AG04450 (cell line): ENCODE measurements at regions not wholly inside any gene's neighbourhood (a gene's known extent, or its start where the extent isn't known, plus 50 kb on each side); places are given as distances from the start of the nearest gene placed in this dataset.

Source experiments
- CTCF ChIA-PET: fragments of 300-600, 350-600 bp; formaldehyde crosslinking; extraction: SDS; loops from one replicate; lab custom pipeline; 2022; ENCODE audit warnings: antibody characterized with exemption, inconsistent platforms; lab: Charles Lee
- POLR2A ChIA-PET: fragments of 350-600 bp; formaldehyde crosslinking; extraction: SDS; loops from one replicate; lab custom pipeline; 2021; ENCODE audit warnings: antibody characterized with exemption, inconsistent platforms; lab: Yijun Ruan, JAX
- DNase-seq: peaks from one replicate; pipeline ENCODE4 v3.0.0-alpha.2; 2011; ENCODE audit warnings: low read depth, low spot score
- H3K27ac ChIP-seq: one replicate; pipeline ENCODE4 v1.5.1; 2012; ENCODE audit warnings: low read depth, low read length, control low read depth
- H3K27me3 ChIP-seq: one replicate; pipeline ENCODE4 v1.6.0; 2012; ENCODE audit warnings: low read length; ENCODE audit not compliant: control insufficient read depth, insufficient read depth
- H3K4me3 ChIP-seq: 2 replicates; pipeline ENCODE4 v1.5.1; 2011; ENCODE audit warnings: mild to moderate bottlenecking, low read depth, low read length, control low read depth
- H3K9me3 ChIP-seq: 2 replicates; pipeline ENCODE4 v1.5.1; 2012; ENCODE audit warnings: low read length; ENCODE audit not compliant: control insufficient read depth, insufficient read depth
- CTCF ChIP-seq: IDR thresholded peaks from 2 replicates; pipeline ENCODE4 v1.5.1; 2011; ENCODE audit warnings: low read depth, low read length, control low read depth, inconsistent platforms

DNA sequence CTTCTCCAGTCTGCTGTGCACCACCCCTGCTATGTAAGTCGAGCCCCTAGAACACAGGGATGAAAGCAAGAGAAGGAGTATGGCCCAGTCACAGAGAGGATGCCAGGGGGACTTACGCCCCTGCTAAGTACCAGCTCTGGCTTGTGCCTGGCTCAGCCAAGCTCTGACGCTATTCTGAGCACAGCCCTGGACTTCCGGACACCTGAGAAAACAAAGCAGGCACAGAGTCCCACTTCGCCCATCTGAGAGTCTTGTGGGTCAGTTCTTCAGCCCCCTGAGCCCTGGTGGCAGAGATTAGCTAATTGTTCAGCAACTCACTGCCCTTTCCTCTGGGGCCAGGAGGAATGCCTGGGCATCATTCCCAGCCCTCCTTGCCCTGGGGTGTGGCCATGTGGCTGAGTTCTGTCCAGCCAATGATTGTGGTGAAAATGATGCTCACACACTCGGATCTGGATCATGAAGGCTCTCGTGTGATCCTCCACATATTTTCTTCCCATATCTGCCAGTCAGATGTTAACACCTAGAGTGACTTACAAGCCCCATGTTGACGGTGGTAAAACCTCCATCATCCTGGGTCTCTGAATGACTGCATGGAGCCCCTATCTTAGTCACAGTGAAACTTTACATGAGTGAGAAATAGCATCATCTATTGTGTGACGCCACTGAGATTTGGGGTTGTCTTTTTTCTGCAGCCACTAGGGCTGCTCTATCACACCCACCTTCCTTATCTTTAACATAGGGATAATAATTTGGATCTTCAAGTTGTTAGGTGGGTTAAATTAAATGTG, 105.7 kb downstream of the TPRA1 start:
- ChIA-PET CTCF (no interaction called here), POLR2A (no interaction called here)
- Histone ChIP-seq H3K9me3 (no peaks in the 10 kb centered on the region), H3K27me3 (peaks cover 5% of the 10 kb centered on the region), H3K27ac (no peak overlapping the region), H3K4me3 (no peak overlapping the region)
- DNase-seq: no peak
- no peak for TF ChIP-seq CTCF

DNA sequence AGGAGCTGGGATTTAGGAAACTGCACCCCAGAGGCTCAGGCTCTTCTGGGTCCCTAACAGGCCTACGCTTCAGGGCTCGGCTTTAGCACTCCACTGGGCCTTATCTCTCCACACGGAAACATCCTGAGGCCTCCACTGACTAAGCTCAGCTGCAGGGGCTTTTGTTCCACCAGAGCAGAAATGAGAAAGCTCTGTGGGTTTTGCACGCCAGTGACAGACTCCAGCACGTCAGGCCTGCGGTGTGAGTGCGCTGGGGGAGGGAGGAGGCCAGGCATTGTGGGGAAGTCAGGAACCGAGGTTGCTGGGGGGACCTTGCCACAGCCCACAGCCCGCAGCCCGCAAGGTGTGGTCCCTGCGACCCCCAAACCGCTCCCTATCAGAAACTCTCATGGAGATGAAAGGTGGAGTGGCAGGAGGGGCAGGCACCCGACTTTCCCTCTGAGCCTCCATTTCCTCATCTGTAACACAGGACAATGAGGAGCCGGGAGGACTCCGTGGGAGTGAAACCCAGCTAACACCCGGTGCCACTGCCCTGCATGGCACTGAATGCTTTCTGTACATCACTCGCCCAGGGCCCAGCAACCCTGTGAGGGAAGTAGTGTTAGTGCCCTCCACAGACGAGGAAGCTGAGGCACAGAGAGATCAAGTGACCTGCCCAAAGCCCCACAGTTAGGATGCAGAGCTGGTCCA, 106.5 kb downstream of the TPRA1 start:
- ChIA-PET POLR2A (no interaction called here), CTCF (no interaction called here)
- no peak overlapping the region for H3K27ac ChIP-seq
- H3K9me3 ChIP-seq: no peaks in the 10 kb centered on the region
- no peak for DNase-seq
- H3K4me3 ChIP-seq: no peak overlapping the region
- H3K27me3 ChIP-seq: peaks cover 6% of the 10 kb centered on the region
- no peak for TF ChIP-seq CTCF

DNA sequence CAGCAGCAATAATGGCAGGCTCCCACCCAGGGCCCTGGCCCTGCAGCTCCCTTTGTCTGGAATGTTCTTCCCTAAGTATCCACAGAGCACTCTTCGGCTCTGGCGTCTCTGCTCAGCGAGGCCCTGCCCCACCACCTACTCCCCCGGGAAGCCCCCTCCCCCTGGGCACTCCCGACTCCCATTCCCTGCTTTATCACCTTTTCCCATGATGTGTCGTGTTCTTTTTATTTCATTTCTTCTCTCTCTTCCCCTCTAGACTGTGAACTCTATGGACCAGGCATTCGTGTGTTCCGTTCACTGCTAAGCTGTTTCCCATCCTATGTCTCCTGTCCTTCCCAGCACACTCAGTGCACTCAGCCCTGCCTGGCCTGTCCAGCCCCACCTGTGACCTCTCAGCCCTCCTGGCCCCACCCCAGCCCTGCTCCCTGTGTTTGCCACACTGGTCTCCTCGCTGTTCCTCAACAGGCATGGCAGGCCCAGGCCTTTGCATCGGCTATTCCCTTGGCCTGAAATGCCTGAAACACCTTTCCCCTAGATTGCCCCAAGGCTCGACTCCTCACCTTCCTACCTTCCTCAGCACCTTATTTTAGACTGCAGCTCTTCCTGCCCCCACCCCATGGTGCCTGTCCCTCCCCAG, 107.4 kb downstream of the TPRA1 start:
- no peak for TF ChIP-seq CTCF
- peaks cover 8% of the 10 kb centered on the region for H3K27me3 ChIP-seq
- no peaks in the 10 kb centered on the region for H3K9me3 ChIP-seq
- no peak overlapping the region for H3K4me3 ChIP-seq
- CTCF ChIA-PET: no interaction called here
- DNase-seq: no peak
- H3K27ac ChIP-seq: no peak overlapping the region
- POLR2A ChIA-PET: no interaction called here

DNA sequence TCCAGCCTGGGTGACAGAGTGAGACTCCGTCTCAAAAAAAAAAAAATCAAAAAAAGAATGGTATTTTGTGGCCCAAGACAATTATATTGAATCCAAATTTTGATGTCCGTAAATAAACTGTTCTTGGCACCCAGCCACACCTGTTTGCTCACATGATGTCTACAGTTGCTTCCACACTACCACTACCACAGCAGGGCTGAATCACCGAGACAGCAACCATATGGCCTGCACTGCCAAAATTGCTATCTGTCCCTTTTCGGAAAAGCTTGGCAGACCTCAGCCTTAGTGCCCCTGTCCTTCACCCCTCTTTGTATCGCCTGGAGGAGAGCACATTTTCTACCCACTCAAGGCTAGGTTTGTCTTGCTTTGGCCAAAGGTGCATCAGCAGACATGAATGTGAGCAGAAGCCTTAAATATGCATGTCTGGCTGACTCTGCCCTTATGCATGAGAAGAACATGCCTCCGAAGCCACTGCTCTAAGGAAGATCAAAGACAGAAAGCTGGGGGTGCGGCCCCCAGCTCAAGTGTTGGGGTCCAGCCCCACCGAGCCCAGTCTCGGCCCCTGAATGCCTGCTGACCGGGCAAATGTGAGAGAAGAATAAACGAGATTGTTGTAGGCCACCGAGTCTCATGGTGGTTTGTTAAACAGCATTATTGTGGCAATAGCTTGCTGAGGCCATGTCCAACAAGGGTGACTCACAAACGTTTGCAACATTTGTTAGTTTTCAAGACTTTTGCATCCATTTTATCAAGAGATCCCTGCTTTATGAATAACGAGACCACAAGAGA, 108.1 kb downstream of the TPRA1 start:
- no peak for TF ChIP-seq CTCF
- POLR2A ChIA-PET: no interaction called here
- no peak overlapping the region for H3K4me3 ChIP-seq
- H3K27me3 ChIP-seq: peaks cover 8% of the 10 kb centered on the region
- H3K27ac ChIP-seq: no peak overlapping the region
- no peaks in the 10 kb centered on the region for H3K9me3 ChIP-seq
- CTCF ChIA-PET: no interaction called here
- no peak for DNase-seq
